Lung (tissue), 11 donors: ENCODE measurements at regions not wholly inside any gene's neighbourhood (a gene's known extent, or its start where the extent isn't known, plus 50 kb on each side); places are given as distances from the start of the nearest gene placed in this dataset.

Source experiments
- ATAC-seq: fragments of 200-7000 bp; cut with Tn5 transposase; one replicate; pipeline ENCODE4 v1.9.1; 2020; ENCODE audit warnings: moderate number of reproducible peaks; ENCODE audit not compliant: insufficient read depth, low FRiP score
- DNase-seq, 3 donors: peaks; one replicate each; pipeline ENCODE4 v3.0.0-alpha.2; 2013 to 2017
- H3K27ac ChIP-seq, 2 donors: one replicate each; pipeline ENCODE4 v1.5.1; 2013; ENCODE audit warnings: mild to moderate bottlenecking in 2 of 2, moderate library complexity in 2 of 2, control low read depth in 1 of 2, inconsistent platforms in 1 of 2, low read depth in 1 of 2, low read length in 1 of 2
- H3K27me3 ChIP-seq, 3 donors: one replicate each; pipeline ENCODE4 v1.5.1; 2013; ENCODE audit warnings: low read length in 2 of 3; ENCODE audit not compliant: control insufficient read depth in 3 of 3, insufficient read depth in 3 of 3
- H3K36me3 ChIP-seq, 4 donors: one replicate each; pipeline ENCODE4 v1.5.1; 2013; ENCODE audit warnings: low read length in 4 of 4, mild to moderate bottlenecking in 1 of 4, moderate library complexity in 1 of 4; ENCODE audit not compliant: control insufficient read depth in 4 of 4, insufficient read depth in 4 of 4
- H3K4me1 ChIP-seq, 5 donors: one replicate each; pipeline ENCODE4 v1.5.1; 2013; ENCODE audit warnings: low read length in 5 of 5, mild to moderate bottlenecking in 2 of 5, moderate library complexity in 1 of 5; ENCODE audit not compliant: control insufficient read depth in 5 of 5, insufficient read depth in 5 of 5
- H3K4me3 ChIP-seq: one replicate; pipeline ENCODE4 v1.5.1; 2013; ENCODE audit warnings: mild to moderate bottlenecking, control low read depth, moderate library complexity
- H3K9ac ChIP-seq, 2 donors: one replicate each; pipeline ENCODE4 v1.5.1; 2013; ENCODE audit warnings: low read length in 2 of 2, control low read depth in 1 of 2; ENCODE audit not compliant: insufficient read depth in 1 of 2
- H3K9me3 ChIP-seq, 4 donors: one replicate each; pipeline ENCODE4 v1.5.1; 2013; ENCODE audit warnings: low read length in 3 of 4, mild to moderate bottlenecking in 1 of 4, moderate library complexity in 1 of 4; ENCODE audit not compliant: control insufficient read depth in 4 of 4, insufficient read depth in 3 of 4
- CTCF ChIP-seq: IDR thresholded peaks from 2 replicates; pipeline ENCODE4 v1.5.1; 2012; ENCODE audit warnings: mild to moderate bottlenecking; ENCODE audit errors: control extremely low read depth, extremely low read depth
- WGBS, 2 donors: extraction: QIAGEN DNeasy Blood & Tissue Kit; methylation state at CpG; one replicate each; pipeline ENCODE4 v1.1.7; 2013; 5-methylcytosine and 5-hydroxymethylcytosine counted together
- donor health status: control.
- donor health status: control.
- donor health status: Bipolar disorder and iron deficiency.
- donor health status: healthy.
- donor health status: DM: yes; HTN: yes; CAD: no.

DNA sequence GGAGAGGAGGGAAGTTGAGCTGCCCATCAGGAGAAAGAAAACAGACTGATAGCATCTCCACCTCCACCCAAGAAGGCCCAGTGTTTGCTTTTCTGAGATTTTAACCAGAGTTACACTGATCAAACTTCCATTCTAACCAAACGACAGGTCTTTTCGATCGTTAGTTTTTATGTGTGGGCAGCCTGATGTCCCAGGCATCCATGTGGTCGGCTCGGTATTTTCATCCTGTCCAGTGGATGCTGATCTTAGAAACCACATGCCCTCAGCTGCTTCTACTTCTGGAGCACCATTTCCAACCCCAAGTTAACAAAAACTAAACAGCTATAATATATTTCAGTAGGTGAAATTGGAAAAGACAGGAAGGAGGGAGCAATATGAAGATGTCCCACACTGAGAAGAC lies 536.8 kb upstream of the JAG1 start:
- Histone ChIP-seq H3K27me3 (no peaks in the 10 kb centered on the region), H3K36me3 (no peaks in the 10 kb centered on the region), H3K4me1 (peaks cover 0 to 11% (median 3%) of the 10 kb centered on the region in 5 donors), H3K9me3 (no peaks in the 10 kb centered on the region), H3K27ac (no peak overlapping the region), H3K9ac (no peak overlapping the region), H3K4me3 (no peak overlapping the region)
- TF ChIP-seq CTCF: no peak
- whole genome bisulfite sequencing, 2 donors: 88 to 89% methylated on average over 5 of the region's 5 CpGs
- no peak for ATAC-seq
- DNase-seq: no peak

DNA sequence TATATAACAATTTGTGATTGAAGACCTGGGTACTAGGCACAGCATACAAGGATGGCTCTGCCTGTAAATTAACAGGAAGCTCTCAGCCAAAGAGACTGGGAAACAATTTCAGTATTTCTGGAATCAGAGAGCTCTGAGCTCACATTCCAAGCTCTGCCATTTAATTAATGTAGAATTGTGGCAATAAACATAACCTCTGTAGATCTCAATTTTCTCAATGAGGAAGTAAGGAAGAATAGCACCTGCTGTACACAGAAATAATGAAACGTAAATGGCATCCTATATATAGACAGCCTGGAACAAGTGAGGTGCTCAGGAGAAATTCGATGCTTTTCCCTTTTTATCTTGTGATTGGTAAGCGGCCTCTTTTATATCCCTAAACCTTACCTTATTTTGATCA lies 538.5 kb upstream of the JAG1 start:
- H3K4me1 ChIP-seq: peaks cover 3 to 24% (median 10%) of the 10 kb centered on the region in 5 donors
- no peak overlapping the region for H3K27ac ChIP-seq
- no peak overlapping the region for H3K9ac ChIP-seq
- H3K36me3 ChIP-seq: no peaks in the 10 kb centered on the region
- 90 to 91% methylated on average over 3 of the region's 3 CpGs for WGBS, 2 donors
- no peaks in the 10 kb centered on the region for H3K27me3 ChIP-seq
- DNase-seq (no peak), ATAC-seq (no peak)
- no peaks in the 10 kb centered on the region for H3K9me3 ChIP-seq
- no peak overlapping the region for H3K4me3 ChIP-seq
- no peak for TF ChIP-seq CTCF

GRCh38 chr20:11212902-11213301 lies 539.1 kb upstream of the JAG1 start:
- Histone ChIP-seq H3K9ac (no peak overlapping the region), H3K9me3 (no peaks in the 10 kb centered on the region), H3K27me3 (no peaks in the 10 kb centered on the region), H3K4me1 (peaks cover 3 to 30% (median 12%) of the 10 kb centered on the region in 5 donors), H3K36me3 (no peaks in the 10 kb centered on the region), H3K27ac (no peak overlapping the region), H3K4me3 (no peak overlapping the region)
- ATAC-seq (no peak), DNase-seq (no peak)
- no peak for TF ChIP-seq CTCF
- WGBS, 2 donors: 84 to 86% methylated on average over 5 of the region's 5 CpGs

DNA sequence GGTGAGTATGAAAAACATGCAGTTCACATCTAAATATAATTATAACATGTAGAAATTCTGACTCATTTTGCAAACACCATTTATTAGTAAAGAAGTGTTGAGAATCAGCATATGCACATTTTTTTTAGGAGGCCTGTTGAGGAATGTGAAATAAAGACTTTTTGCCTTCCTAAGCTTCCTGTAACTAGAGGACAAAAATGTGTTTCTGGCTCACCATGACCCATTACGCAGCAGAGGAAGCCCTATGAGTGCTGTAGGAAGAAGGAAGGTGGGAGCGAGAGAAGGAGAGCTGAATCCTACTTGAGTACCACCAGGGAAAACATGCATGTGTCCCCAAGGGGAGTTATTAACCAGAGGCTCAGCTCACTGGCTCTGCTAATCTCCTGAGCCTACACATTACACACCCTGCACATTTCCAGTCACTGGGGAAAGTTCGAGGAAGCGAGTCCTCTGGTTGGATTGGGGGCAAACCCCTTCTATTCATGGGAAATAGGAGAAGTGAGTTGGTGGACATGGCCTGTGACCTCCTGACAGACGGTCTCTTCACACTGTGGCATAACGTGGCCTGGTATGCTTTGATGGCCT lies 540.5 kb upstream of the JAG1 start:
- peak in 1 of 3 donors; percentile 21 for DNase-seq
- 87 to 92% methylated on average over 6 of the region's 6 CpGs for WGBS, 2 donors
- H3K4me3 ChIP-seq: no peak overlapping the region
- no peaks in the 10 kb centered on the region for H3K9me3 ChIP-seq
- no peak overlapping the region for H3K27ac ChIP-seq
- ATAC-seq: no peak
- H3K9ac ChIP-seq: no peak overlapping the region
- peaks cover 3 to 36% (median 21%) of the 10 kb centered on the region in 5 donors for H3K4me1 ChIP-seq
- no peaks in the 10 kb centered on the region for H3K27me3 ChIP-seq
- no peaks in the 10 kb centered on the region for H3K36me3 ChIP-seq
- TF ChIP-seq CTCF: no peak
